ENCODE measurements at regions not wholly inside any gene's neighbourhood (a gene's known extent, or its start where the extent isn't known, plus 50 kb on each side); places are given as distances from the start of the nearest gene placed in this dataset.

DNA sequence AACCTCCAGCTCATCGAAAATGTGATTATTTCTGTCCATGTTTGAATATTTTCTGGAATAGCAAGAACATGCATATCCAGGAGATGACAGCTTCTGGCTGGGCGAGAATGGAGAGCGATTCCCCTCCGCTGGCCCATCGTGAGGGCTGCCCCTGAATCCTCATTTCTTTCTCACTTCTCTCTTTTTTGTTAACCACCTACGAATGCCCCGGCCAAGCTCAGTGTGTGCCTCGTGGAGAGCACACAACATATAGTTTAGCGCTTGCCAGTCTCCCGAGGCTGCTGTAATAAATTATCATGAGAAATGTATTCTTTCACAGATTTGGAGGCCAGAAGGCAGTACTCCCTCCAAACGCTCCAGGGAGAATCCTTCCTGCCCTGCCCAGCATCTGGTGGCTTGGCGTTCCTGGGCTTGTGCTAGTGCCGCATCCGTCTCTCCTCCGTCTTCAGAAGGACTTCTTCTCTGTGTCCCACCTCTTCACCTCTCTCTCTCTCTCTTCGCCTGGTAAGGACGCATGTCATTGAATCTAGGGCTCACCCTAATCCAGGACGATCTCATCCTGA lies 1306.0 kb downstream of the TBC1D22A start:
- Histone ChIP-seq H3K27ac (ENCODE audit: low read depth, low read length) (no peak overlapping the region), H2AFZ (ENCODE audit: low read depth, low read length, poor library complexity, severe bottlenecking) (no peak overlapping the region), H3K9me2 (ENCODE audit: insufficient read depth) (no peaks in the 10 kb centered on the region), H3K27me3 (ENCODE audit: insufficient read depth, low read length) (no peaks in the 10 kb centered on the region), H3K4me2 (ENCODE audit: low read length) (no peak overlapping the region), H3K79me2 (ENCODE audit: insufficient read depth, low read length) (no peaks in the 10 kb centered on the region), H3K9ac (ENCODE audit: low read length) (no peak overlapping the region), H3K36me3 (ENCODE audit: control insufficient read depth in 1 of 2, insufficient read depth in 2 of 2, low read length in 2 of 2) (no peaks in the 10 kb centered on the region), H4K20me1 (ENCODE audit: insufficient read depth) (no peaks in the 10 kb centered on the region), H3K4me3 (replicated peaks in 1 of 2; ENCODE audit: low read depth in 1 of 2, low read length in 2 of 2) (no peak overlapping the region), H3K4me1 (ENCODE audit: control insufficient read depth in 1 of 2, insufficient read depth in 2 of 2, low read length in 2 of 2) (no peaks in the 10 kb centered on the region), H3K9me3 (ENCODE audit: control insufficient read depth in 1 of 2, insufficient read depth in 1 of 2, low read depth in 1 of 2, low read length in 2 of 2) (peaks cover 0 to 3% of the 10 kb centered on the region in 2 experiments; a peak in 1 of 4 replicates)
- BruUV-seq (replicated peaks), result no TSS peak
- ATAC-seq, result no peak
- DNase-seq (ENCODE audit: low read depth, low spot score), result no peak
- intact Hi-C loops (cut with micrococcal nuclease), result no loop called here
- ChIA-PET CTCF (no interaction called here), RAD21 (ENCODE audit: low non-redundant PET in 1 of 2, low total read pairs in 2 of 2, uncharacterized antibody in 2 of 2, unreplicated experiment in 2 of 2) (no interaction called here), POLR2A (no interaction called here)
- TF ChIP-seq POLR2AphosphoS5 (IDR thresholded peaks at IDR 0.05; ENCODE audit: low read depth, low read length), result no peak
- TF ChIP-seq, protein P1, sequence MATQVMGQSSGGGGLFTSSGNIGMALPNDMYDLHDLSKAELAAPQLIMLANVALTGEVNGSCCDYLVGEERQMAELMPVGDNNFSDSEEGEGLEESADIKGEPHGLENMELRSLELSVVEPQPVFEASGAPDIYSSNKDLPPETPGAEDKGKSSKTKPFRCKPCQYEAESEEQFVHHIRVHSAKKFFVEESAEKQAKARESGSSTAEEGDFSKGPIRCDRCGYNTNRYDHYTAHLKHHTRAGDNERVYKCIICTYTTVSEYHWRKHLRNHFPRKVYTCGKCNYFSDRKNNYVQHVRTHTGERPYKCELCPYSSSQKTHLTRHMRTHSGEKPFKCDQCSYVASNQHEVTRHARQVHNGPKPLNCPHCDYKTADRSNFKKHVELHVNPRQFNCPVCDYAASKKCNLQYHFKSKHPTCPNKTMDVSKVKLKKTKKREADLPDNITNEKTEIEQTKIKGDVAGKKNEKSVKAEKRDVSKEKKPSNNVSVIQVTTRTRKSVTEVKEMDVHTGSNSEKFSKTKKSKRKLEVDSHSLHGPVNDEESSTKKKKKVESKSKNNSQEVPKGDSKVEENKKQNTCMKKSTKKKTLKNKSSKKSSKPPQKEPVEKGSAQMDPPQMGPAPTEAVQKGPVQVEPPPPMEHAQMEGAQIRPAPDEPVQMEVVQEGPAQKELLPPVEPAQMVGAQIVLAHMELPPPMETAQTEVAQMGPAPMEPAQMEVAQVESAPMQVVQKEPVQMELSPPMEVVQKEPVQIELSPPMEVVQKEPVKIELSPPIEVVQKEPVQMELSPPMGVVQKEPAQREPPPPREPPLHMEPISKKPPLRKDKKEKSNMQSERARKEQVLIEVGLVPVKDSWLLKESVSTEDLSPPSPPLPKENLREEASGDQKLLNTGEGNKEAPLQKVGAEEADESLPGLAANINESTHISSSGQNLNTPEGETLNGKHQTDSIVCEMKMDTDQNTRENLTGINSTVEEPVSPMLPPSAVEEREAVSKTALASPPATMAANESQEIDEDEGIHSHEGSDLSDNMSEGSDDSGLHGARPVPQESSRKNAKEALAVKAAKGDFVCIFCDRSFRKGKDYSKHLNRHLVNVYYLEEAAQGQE (IDR thresholded peaks at IDR 0.05; ENCODE audit: low read depth), result no peak
- TF ChIP-seq TCF7L2 (IDR thresholded peaks at IDR 0.05; ENCODE audit: borderline replicate concordance, extremely low read depth, insufficient read depth, insufficient read length), result no peak
- no peak for TF ChIP-seq YY1 (IDR thresholded peaks at IDR 0.05; ENCODE audit: extremely low read depth, insufficient replicate concordance, low read depth, low read length)
- TF ChIP-seq SP1 (IDR thresholded peaks at IDR 0.05; ENCODE audit: low read depth), result no peak
- TF ChIP-seq EZH2 (IDR thresholded peaks at IDR 0.05), result no peak
- TF ChIP-seq CTCF (IDR thresholded peaks at IDR 0.05 in 2 of 3, conservative IDR thresholded peaks at IDR 0.05 in 1 of 3; ENCODE audit: borderline replicate concordance in 1 of 3, insufficient read depth in 1 of 3, low read depth in 2 of 3, low read length in 2 of 3), result no peak
- no peak for TF ChIP-seq SRF (IDR thresholded peaks at IDR 0.05; ENCODE audit: low read depth)
- no peak for TF ChIP-seq EZH2phosphoT487 (IDR thresholded peaks at IDR 0.05; ENCODE audit: borderline replicate concordance)
- no peak for TF ChIP-seq POLR2A (IDR thresholded peaks at IDR 0.05; ENCODE audit: borderline replicate concordance, extremely low read depth, insufficient read depth, insufficient read length)
- TF ChIP-seq CBX3 (IDR thresholded peaks at IDR 0.05; ENCODE audit: low read depth), result no peak
- no peak for TF ChIP-seq ZBTB33 (IDR thresholded peaks at IDR 0.05; ENCODE audit: extremely low read depth, insufficient replicate concordance, low read length)
- TF ChIP-seq CEBPB (IDR thresholded peaks at IDR 0.05; ENCODE audit: low read depth), result no peak
- TF ChIP-seq SIN3A (IDR thresholded peaks at IDR 0.05; ENCODE audit: low read depth), result no peak
- TF ChIP-seq, protein P2, sequence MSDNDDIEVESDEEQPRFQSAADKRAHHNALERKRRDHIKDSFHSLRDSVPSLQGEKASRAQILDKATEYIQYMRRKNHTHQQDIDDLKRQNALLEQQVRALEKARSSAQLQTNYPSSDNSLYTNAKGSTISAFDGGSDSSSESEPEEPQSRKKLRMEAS (IDR thresholded peaks at IDR 0.05), result no peak
- TF ChIP-seq, protein P3, sequence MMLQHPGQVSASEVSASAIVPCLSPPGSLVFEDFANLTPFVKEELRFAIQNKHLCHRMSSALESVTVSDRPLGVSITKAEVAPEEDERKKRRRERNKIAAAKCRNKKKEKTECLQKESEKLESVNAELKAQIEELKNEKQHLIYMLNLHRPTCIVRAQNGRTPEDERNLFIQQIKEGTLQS (IDR thresholded peaks at IDR 0.05), result no peak
- TF ChIP-seq EGR1 (IDR thresholded peaks at IDR 0.05; ENCODE audit: low read depth), result no peak
